SK-N-MC (cell line): ENCODE measurements at regions not wholly inside any gene's neighbourhood (a gene's known extent, or its start where the extent isn't known, plus 50 kb on each side); places are given as distances from the start of the nearest gene placed in this dataset.

Experiments
- DNase-seq: peaks from one replicate; pipeline ENCODE4 v3.0.0-alpha.2; 2011; ENCODE audit warnings: low read depth, low spot score
- H3K27ac ChIP-seq: fragments of 200-600 bp; sonication (generic); 2 replicates; pipeline ENCODE4 v1.5.1; 2016; ENCODE audit warnings: mixed run types
- H3K36me3 ChIP-seq: fragments of 200-600 bp; sonication (generic); 2 replicates; pipeline ENCODE4 v1.6.1; 2017; ENCODE audit warnings: antibody characterized with exemption, low read length, mixed read lengths; ENCODE audit not compliant: insufficient read depth
- H3K4me3 ChIP-seq: fragments of 200-600 bp; sonication (generic); 2 replicates; pipeline ENCODE4 v1.5.1; 2016
- H3K9ac ChIP-seq: fragments of 200-600 bp; sonication (generic); 2 replicates; pipeline ENCODE4 v1.8.0; 2017; ENCODE audit warnings: mixed run types, mixed read lengths; ENCODE audit not compliant: insufficient read length
- H3K9me3 ChIP-seq: fragments of 200-600 bp; sonication (generic); 2 replicates; pipeline ENCODE4 v1.6.1; 2017; ENCODE audit warnings: low read depth, mild to moderate bottlenecking, antibody characterized with exemption, low read length, moderate library complexity, mixed read lengths
- EZH2 ChIP-seq: fragments of 200-600 bp; sonication (generic); IDR thresholded peaks from one replicate; pipeline ENCODE4 v1.6.1; 2017; ENCODE audit warnings: antibody characterized with exemption
- FOXP2 ChIP-seq: optimal IDR thresholded peaks from 2 replicates; pipeline ENCODE3; 2011; ENCODE audit warnings: mild to moderate bottlenecking, moderate library complexity; ENCODE audit not compliant: insufficient read depth; ENCODE audit errors: extremely low read length, control extremely low read depth
- POLR2AphosphoS5 ChIP-seq: IDR thresholded peaks from 2 replicates; pipeline ENCODE4 v1.6.1; 2012; ENCODE audit warnings: mild to moderate bottlenecking, low read depth, low read length, borderline replicate concordance

- no peak for DNase-seq
- TF ChIP-seq POLR2AphosphoS5 (no peak), FOXP2 (no peak), EZH2 (no peak)
- H3K9ac ChIP-seq, result no peak overlapping the region
- no peak overlapping the region for H3K27ac ChIP-seq
- no peak overlapping the region for H3K4me3 ChIP-seq
- H3K36me3 ChIP-seq, result no peaks in the 10 kb centered on the region
- no peaks in the 10 kb centered on the region for H3K9me3 ChIP-seq
These were observed 249.6 kb downstream of the SNCA start for GRCh38 chr4:89587364-89587763.

- Histone ChIP-seq H3K4me3 (no peak overlapping the region), H3K36me3 (no peaks in the 10 kb centered on the region), H3K9ac (no peak overlapping the region), H3K9me3 (no peaks in the 10 kb centered on the region), H3K27ac (no peak overlapping the region)
- TF ChIP-seq EZH2 (no peak), POLR2AphosphoS5 (no peak), FOXP2 (no peak)
- no peak for DNase-seq
These were observed 250.1 kb downstream of the SNCA start for GRCh38 chr4:89586864-89587263.

GRCh38 chr4:89586318-89586717 lies 250.6 kb downstream of the SNCA start:
- Histone ChIP-seq H3K9me3 (no peaks in the 10 kb centered on the region), H3K9ac (no peak overlapping the region), H3K36me3 (no peaks in the 10 kb centered on the region), H3K27ac (no peak overlapping the region), H3K4me3 (no peak overlapping the region)
- DNase-seq, result no peak
- no peak for TF ChIP-seq FOXP2
- no peak for TF ChIP-seq EZH2
- no peak for TF ChIP-seq POLR2AphosphoS5

GRCh38 chr4:89582756-89583505 lies 254.0 kb downstream of the SNCA start:
- H3K36me3 ChIP-seq, result no peaks in the 10 kb centered on the region
- H3K9ac ChIP-seq, result no peak overlapping the region
- H3K4me3 ChIP-seq, result no peak overlapping the region
- TF ChIP-seq POLR2AphosphoS5 (no peak), EZH2 (no peak), FOXP2 (no peak)
- DNase-seq, result no peak
- no peaks in the 10 kb centered on the region for H3K9me3 ChIP-seq
- no peak overlapping the region for H3K27ac ChIP-seq

- TF ChIP-seq FOXP2, result no peak
- no peak overlapping the region for H3K9ac ChIP-seq
- H3K36me3 ChIP-seq, result no peaks in the 10 kb centered on the region
- no peak for DNase-seq
- no peak overlapping the region for H3K27ac ChIP-seq
- no peak overlapping the region for H3K4me3 ChIP-seq
- no peaks in the 10 kb centered on the region for H3K9me3 ChIP-seq
These were observed 257.2 kb downstream of the SNCA start for GRCh38 chr4:89579771-89580170.

- Histone ChIP-seq H3K9me3 (no peaks in the 10 kb centered on the region), H3K27ac (no peak overlapping the region), H3K4me3 (no peak overlapping the region), H3K9ac (no peak overlapping the region), H3K36me3 (no peaks in the 10 kb centered on the region)
- no peak for TF ChIP-seq EZH2
- no peak for TF ChIP-seq POLR2AphosphoS5
- no peak for TF ChIP-seq FOXP2
- DNase-seq, result no peak
These were observed 260.7 kb downstream of the SNCA start for GRCh38 chr4:89576246-89576645.

GRCh38 chr4:89575840-89576239 lies 261.1 kb downstream of the SNCA start:
- no peak for DNase-seq

GRCh38 chr4:89574176-89574575 lies 262.8 kb downstream of the SNCA start:
- TF ChIP-seq EZH2 (no peak), POLR2AphosphoS5 (no peak), FOXP2 (no peak)
- H3K4me3 ChIP-seq, result no peak overlapping the region
- H3K9me3 ChIP-seq, result no peaks in the 10 kb centered on the region
- no peak overlapping the region for H3K27ac ChIP-seq
- DNase-seq, result no peak
- H3K36me3 ChIP-seq, result no peaks in the 10 kb centered on the region
- no peak overlapping the region for H3K9ac ChIP-seq

More at GRCh38 chr4:89575840-89576239, 261.1 kb downstream of the SNCA start:
- no peak overlapping the region for H3K27ac ChIP-seq
- TF ChIP-seq POLR2AphosphoS5, result no peak
- no peak for TF ChIP-seq FOXP2
- no peak for TF ChIP-seq EZH2
- no peaks in the 10 kb centered on the region for H3K9me3 ChIP-seq
- no peak overlapping the region for H3K4me3 ChIP-seq
- no peak overlapping the region for H3K9ac ChIP-seq
- H3K36me3 ChIP-seq, result no peaks in the 10 kb centered on the region

GRCh38 chr4:89573656-89574055 lies 263.3 kb downstream of the SNCA start:
- no peak for TF ChIP-seq FOXP2
- TF ChIP-seq POLR2AphosphoS5, result no peak
- TF ChIP-seq EZH2, result no peak
- no peak for DNase-seq
- Histone ChIP-seq H3K9me3 (no peaks in the 10 kb centered on the region), H3K9ac (no peak overlapping the region), H3K4me3 (no peak overlapping the region), H3K27ac (peak overlapping the region; percentile 52; the same call in 1 of the 2 replicates), H3K36me3 (no peaks in the 10 kb centered on the region)
